ENCODE measurements at regions not wholly inside any gene's neighbourhood (a gene's known extent, or its start where the extent isn't known, plus 50 kb on each side); places are given as distances from the start of the nearest gene placed in this dataset.

GRCh38 chr13:83452292-83452950, 429.9 kb downstream of the SLITRK1 start:
- TF ChIP-seq, protein P1, sequence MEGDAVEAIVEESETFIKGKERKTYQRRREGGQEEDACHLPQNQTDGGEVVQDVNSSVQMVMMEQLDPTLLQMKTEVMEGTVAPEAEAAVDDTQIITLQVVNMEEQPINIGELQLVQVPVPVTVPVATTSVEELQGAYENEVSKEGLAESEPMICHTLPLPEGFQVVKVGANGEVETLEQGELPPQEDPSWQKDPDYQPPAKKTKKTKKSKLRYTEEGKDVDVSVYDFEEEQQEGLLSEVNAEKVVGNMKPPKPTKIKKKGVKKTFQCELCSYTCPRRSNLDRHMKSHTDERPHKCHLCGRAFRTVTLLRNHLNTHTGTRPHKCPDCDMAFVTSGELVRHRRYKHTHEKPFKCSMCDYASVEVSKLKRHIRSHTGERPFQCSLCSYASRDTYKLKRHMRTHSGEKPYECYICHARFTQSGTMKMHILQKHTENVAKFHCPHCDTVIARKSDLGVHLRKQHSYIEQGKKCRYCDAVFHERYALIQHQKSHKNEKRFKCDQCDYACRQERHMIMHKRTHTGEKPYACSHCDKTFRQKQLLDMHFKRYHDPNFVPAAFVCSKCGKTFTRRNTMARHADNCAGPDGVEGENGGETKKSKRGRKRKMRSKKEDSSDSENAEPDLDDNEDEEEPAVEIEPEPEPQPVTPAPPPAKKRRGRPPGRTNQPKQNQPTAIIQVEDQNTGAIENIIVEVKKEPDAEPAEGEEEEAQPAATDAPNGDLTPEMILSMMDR (IDR thresholded peaks at IDR 0.05; ENCODE audit: insufficient read depth, low read length): no peak
- no peak for TF ChIP-seq GABPA (IDR thresholded peaks at IDR 0.05; ENCODE audit: low read depth)
- TF ChIP-seq, protein P2, sequence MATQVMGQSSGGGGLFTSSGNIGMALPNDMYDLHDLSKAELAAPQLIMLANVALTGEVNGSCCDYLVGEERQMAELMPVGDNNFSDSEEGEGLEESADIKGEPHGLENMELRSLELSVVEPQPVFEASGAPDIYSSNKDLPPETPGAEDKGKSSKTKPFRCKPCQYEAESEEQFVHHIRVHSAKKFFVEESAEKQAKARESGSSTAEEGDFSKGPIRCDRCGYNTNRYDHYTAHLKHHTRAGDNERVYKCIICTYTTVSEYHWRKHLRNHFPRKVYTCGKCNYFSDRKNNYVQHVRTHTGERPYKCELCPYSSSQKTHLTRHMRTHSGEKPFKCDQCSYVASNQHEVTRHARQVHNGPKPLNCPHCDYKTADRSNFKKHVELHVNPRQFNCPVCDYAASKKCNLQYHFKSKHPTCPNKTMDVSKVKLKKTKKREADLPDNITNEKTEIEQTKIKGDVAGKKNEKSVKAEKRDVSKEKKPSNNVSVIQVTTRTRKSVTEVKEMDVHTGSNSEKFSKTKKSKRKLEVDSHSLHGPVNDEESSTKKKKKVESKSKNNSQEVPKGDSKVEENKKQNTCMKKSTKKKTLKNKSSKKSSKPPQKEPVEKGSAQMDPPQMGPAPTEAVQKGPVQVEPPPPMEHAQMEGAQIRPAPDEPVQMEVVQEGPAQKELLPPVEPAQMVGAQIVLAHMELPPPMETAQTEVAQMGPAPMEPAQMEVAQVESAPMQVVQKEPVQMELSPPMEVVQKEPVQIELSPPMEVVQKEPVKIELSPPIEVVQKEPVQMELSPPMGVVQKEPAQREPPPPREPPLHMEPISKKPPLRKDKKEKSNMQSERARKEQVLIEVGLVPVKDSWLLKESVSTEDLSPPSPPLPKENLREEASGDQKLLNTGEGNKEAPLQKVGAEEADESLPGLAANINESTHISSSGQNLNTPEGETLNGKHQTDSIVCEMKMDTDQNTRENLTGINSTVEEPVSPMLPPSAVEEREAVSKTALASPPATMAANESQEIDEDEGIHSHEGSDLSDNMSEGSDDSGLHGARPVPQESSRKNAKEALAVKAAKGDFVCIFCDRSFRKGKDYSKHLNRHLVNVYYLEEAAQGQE (IDR thresholded peaks at IDR 0.05; ENCODE audit: insufficient replicate concordance, low read depth): no peak
- TF ChIP-seq POLR2AphosphoS5 (IDR thresholded peaks at IDR 0.05; ENCODE audit: low read depth): no peak
- TF ChIP-seq SPI1 (IDR thresholded peaks at IDR 0.05; ENCODE audit: borderline replicate concordance, low read depth): no peak
- DNase-seq (ENCODE audit: low read depth in 1 of 2, low spot score in 1 of 2): no peak

DNA sequence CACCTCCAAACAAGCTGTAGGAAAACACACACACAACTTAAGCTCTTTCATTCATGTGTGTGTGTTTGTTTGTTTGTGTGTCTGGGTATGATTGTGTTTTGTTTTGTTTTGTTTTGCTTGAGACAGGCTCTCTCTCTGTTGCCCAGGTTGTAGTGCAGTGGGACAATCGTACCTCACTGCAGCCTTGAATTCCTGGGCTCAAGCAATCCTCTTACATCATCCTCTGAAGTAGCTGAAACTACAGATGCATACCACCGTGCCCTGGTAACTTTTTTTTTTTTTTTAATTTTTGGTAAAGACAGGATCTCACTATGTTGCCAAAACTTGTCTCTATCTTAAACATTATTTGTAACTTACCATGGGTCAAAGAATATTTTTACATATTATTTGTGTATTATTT, 431.7 kb downstream of the SLITRK1 start:
- H3K27me3 ChIP-seq (ENCODE audit: insufficient read depth, poor library complexity, severe bottlenecking): no peaks in the 10 kb centered on the region
- DNase-seq (ENCODE audit: low read depth in 1 of 2, low spot score in 1 of 2): no peak
- TF ChIP-seq, protein P2 (IDR thresholded peaks at IDR 0.05; ENCODE audit: insufficient replicate concordance, low read depth): no peak
- TF ChIP-seq SPI1 (IDR thresholded peaks at IDR 0.05; ENCODE audit: borderline replicate concordance, low read depth): no peak
- TF ChIP-seq POLR2AphosphoS5 (IDR thresholded peaks at IDR 0.05; ENCODE audit: low read depth): no peak
- TF ChIP-seq, protein P1 (IDR thresholded peaks at IDR 0.05; ENCODE audit: insufficient read depth, low read length): no peak
- no peak for TF ChIP-seq GABPA (IDR thresholded peaks at IDR 0.05; ENCODE audit: low read depth)
- no peak overlapping the region for H3K27ac ChIP-seq (replicated peaks)
- no peak overlapping the region for H3K4me3 ChIP-seq (replicated peaks; ENCODE audit: insufficient read depth, low read length)

More at GRCh38 chr13:83452292-83452950, 429.9 kb downstream of the SLITRK1 start:
- H3K27ac ChIP-seq (replicated peaks): no peak overlapping the region
- H3K4me3 ChIP-seq (replicated peaks; ENCODE audit: insufficient read depth, low read length): no peak overlapping the region
- H3K27me3 ChIP-seq (ENCODE audit: insufficient read depth, poor library complexity, severe bottlenecking): no peaks in the 10 kb centered on the region

- H3K27ac ChIP-seq (replicated peaks): no peak overlapping the region
- no peak for DNase-seq (ENCODE audit: low read depth in 1 of 2, low spot score in 1 of 2)
Observed at GRCh38 chr13:83449668-83450395, 432.4 kb downstream of the SLITRK1 start.

More at GRCh38 chr13:83449668-83450395, 432.4 kb downstream of the SLITRK1 start:
- TF ChIP-seq POLR2AphosphoS5 (IDR thresholded peaks at IDR 0.05; ENCODE audit: low read depth) (no peak), GABPA (IDR thresholded peaks at IDR 0.05; ENCODE audit: low read depth) (no peak)
- TF ChIP-seq, protein P1 (IDR thresholded peaks at IDR 0.05; ENCODE audit: insufficient read depth, low read length): no peak
- H3K4me3 ChIP-seq (replicated peaks; ENCODE audit: insufficient read depth, low read length): no peak overlapping the region
- no peaks in the 10 kb centered on the region for H3K27me3 ChIP-seq (ENCODE audit: insufficient read depth, poor library complexity, severe bottlenecking)

All from HL-60 (cell line).